SK-N-MC (cell line): ENCODE measurements at regions not wholly inside any gene's neighbourhood (a gene's known extent, or its start where the extent isn't known, plus 50 kb on each side); places are given as distances from the start of the nearest gene placed in this dataset.

Experiments
- EZH2 ChIP-seq: fragments of 200-600 bp; sonication (generic); IDR thresholded peaks from one replicate; pipeline ENCODE4 v1.6.1; 2017; ENCODE audit warnings: antibody characterized with exemption
- FOXP2 ChIP-seq: optimal IDR thresholded peaks from 2 replicates; pipeline ENCODE3; 2011; ENCODE audit warnings: mild to moderate bottlenecking, moderate library complexity; ENCODE audit not compliant: insufficient read depth; ENCODE audit errors: extremely low read length, control extremely low read depth
- POLR2AphosphoS5 ChIP-seq: IDR thresholded peaks from 2 replicates; pipeline ENCODE4 v1.6.1; 2012; ENCODE audit warnings: mild to moderate bottlenecking, low read depth, low read length, borderline replicate concordance

DNA sequence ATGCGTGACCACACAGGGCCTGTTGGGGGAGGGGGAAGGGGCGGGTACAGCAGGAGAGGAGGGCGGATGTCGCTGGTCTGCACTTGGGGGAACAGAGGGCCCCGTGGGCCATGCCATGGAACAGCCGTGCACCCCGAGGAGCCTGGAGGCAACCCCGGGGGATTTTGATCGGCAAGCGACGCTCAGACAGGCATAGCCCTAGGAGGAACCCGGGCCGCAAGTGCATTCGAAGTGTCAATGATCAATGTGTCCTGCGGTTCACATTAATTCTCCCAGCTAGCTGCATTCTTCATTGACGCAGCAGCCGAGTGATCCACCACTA lies 772.8 kb upstream of the DEFB115 start:
- TF ChIP-seq POLR2AphosphoS5 (no peak), EZH2 (no peak), FOXP2 (no peak)
